Erythroblast (primary cell): ENCODE measurements at regions not wholly inside any gene's neighbourhood (a gene's known extent, or its start where the extent isn't known, plus 50 kb on each side); places are given as distances from the start of the nearest gene placed in this dataset.

Experiments used
- GATA1 ChIP-seq: IDR thresholded peaks from 2 replicates; pipeline ENCODE4 v1.6.1; 2011; ENCODE audit warnings: low read depth, mild to moderate bottlenecking, control low read depth, low read length, moderate library complexity
- POLR2A ChIP-seq: IDR thresholded peaks from 2 replicates; pipeline ENCODE4 v1.6.1; 2011; ENCODE audit warnings: mild to moderate bottlenecking, low read length

GRCh38 chr4:128635955-128636560 lies 173.4 kb upstream of the JADE1 start:
- no peak for TF ChIP-seq GATA1
- no peak for TF ChIP-seq POLR2A
